ENCODE measurements at regions not wholly inside any gene's neighbourhood (a gene's known extent, or its start where the extent isn't known, plus 50 kb on each side); places are given as distances from the start of the nearest gene placed in this dataset.

DNA sequence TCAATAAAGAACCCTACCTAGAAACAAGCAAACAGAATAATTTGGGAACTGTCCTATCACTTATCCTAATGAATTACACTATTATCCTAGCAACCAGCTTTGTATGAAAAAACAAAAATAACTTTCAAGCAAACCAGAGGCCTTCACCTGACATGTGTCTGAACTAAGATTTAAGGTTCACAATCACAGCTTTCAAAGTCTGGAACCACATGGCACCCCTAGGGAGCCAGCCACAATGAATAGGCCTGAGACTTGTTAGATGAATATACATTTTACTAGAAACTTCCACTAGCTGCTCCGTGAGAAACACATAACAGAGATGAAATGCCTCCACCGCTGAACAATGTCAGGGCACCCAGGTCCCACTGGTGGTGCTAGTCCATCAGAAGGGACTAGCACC is 65.8 kb upstream of the CYP2D6 start:
- H3K4me3 Mint-ChIP-seq (ENCODE audit: unreplicated experiment), result no peak overlapping the region
- H3K9me3 Mint-ChIP-seq (ENCODE audit: unreplicated experiment), result no peaks in the 10 kb centered on the region
- H3K27me3 Mint-ChIP-seq (ENCODE audit: unreplicated experiment), result no peaks in the 10 kb centered on the region
- no peak overlapping the region for H3K27ac Mint-ChIP-seq (ENCODE audit: unreplicated experiment)
- peaks cover 5% of the 10 kb centered on the region for H3K36me3 Mint-ChIP-seq (ENCODE audit: unreplicated experiment)
- TF ChIP-seq, protein P1, sequence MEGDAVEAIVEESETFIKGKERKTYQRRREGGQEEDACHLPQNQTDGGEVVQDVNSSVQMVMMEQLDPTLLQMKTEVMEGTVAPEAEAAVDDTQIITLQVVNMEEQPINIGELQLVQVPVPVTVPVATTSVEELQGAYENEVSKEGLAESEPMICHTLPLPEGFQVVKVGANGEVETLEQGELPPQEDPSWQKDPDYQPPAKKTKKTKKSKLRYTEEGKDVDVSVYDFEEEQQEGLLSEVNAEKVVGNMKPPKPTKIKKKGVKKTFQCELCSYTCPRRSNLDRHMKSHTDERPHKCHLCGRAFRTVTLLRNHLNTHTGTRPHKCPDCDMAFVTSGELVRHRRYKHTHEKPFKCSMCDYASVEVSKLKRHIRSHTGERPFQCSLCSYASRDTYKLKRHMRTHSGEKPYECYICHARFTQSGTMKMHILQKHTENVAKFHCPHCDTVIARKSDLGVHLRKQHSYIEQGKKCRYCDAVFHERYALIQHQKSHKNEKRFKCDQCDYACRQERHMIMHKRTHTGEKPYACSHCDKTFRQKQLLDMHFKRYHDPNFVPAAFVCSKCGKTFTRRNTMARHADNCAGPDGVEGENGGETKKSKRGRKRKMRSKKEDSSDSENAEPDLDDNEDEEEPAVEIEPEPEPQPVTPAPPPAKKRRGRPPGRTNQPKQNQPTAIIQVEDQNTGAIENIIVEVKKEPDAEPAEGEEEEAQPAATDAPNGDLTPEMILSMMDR (IDR thresholded peaks at IDR 0.05), result no peak
- no peaks in the 10 kb centered on the region for H3K4me1 Mint-ChIP-seq (ENCODE audit: unreplicated experiment)
- DNase-seq (ENCODE audit: extremely low spot score, unreplicated experiment), result no peak

DNA sequence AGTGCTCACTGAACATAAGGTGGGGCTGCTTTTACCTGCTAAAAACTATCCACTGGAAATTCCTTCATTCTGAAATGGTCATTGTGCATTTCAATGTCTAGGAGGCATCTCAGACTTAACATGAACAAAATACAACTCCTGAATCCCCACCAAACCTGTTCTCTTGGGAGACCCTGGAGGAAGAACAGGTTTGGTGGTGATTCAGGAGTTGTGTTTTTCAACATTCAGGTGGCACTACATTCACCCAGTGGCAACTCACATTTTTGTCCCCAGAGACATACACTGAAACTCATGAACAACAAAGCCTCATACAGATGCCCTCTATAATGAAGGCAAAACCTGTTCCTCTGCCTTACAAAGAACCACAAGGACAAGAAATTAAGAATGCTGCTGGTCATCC is 64.3 kb upstream of the CYP2D6 start:
- DNase-seq (ENCODE audit: extremely low spot score, unreplicated experiment), result no peak
- TF ChIP-seq, protein P1 (IDR thresholded peaks at IDR 0.05), result no peak
- no peaks in the 10 kb centered on the region for H3K9me3 Mint-ChIP-seq (ENCODE audit: unreplicated experiment)
- H3K36me3 Mint-ChIP-seq (ENCODE audit: unreplicated experiment), result no peaks in the 10 kb centered on the region
- H3K4me1 Mint-ChIP-seq (ENCODE audit: unreplicated experiment), result no peaks in the 10 kb centered on the region
- H3K27ac Mint-ChIP-seq (ENCODE audit: unreplicated experiment), result no peak overlapping the region
- H3K27me3 Mint-ChIP-seq (ENCODE audit: unreplicated experiment), result no peaks in the 10 kb centered on the region
- H3K4me3 Mint-ChIP-seq (ENCODE audit: unreplicated experiment), result no peak overlapping the region

DNA sequence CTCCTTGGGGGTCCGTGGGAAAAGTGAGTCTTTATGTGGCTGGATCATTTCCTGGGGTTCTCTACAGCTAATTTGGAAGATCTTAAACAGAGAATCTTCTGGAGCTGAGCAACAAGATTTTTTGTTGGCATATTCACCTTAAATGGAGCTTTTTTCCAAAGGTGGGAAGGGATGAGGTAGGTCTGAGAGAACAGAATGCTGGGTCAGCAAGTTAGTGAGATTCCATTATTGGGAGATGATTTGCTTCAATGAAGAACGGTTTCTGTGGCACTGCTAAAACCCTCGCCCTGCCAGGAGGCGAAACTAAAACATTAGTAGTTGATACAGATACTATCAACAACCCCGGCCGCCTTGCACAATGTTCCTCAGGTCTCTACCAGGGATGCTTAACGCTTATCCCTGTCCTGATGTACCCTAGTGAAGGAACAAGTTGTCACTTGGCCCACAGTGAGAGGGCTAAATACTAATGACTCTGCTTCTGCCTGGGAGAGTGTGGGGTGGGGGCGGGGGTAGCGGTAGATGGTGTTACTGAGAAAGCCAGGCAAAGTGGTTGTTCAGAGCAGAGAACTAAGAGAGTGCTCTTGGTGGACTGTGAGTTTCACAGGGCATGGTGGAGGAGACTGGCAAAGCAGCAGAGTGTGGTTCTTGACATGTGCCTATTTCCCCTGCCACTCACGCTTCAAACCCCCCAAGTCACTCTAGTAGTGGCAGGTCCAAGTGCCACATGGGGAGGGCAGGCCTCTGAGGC is 63.7 kb upstream of the CYP2D6 start:
- no peaks in the 10 kb centered on the region for H3K27me3 Mint-ChIP-seq (ENCODE audit: unreplicated experiment)
- no peak overlapping the region for H3K4me3 Mint-ChIP-seq (ENCODE audit: unreplicated experiment)
- no peak for DNase-seq (ENCODE audit: extremely low spot score, unreplicated experiment)
- no peaks in the 10 kb centered on the region for H3K36me3 Mint-ChIP-seq (ENCODE audit: unreplicated experiment)
- H3K27ac Mint-ChIP-seq (ENCODE audit: unreplicated experiment), result no peak overlapping the region
- TF ChIP-seq, protein P1 (IDR thresholded peaks at IDR 0.05), result no peak
- no peaks in the 10 kb centered on the region for H3K4me1 Mint-ChIP-seq (ENCODE audit: unreplicated experiment)
- H3K9me3 Mint-ChIP-seq (ENCODE audit: unreplicated experiment), result no peaks in the 10 kb centered on the region

DNA sequence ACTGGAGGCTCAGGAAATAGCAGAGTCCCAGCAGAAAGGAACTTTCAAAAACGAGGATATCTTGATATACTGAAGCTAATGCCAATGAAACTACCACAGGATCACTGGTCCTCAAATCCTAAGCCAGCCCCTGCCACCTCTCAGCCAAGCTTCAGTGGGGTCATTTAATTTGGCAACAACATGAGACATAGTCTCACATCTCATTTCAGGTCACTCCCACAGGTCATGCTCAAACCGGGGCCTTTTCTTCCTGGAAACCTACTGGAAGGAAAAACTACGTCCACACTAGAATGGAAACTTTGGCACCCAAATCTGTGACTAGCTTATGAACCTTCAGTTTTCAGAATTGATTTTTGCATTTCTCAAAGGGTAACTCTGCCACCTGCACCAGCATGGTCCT is 61.9 kb upstream of the CYP2D6 start:
- H3K27ac Mint-ChIP-seq (ENCODE audit: unreplicated experiment), result no peak overlapping the region
- DNase-seq (ENCODE audit: extremely low spot score, unreplicated experiment), result no peak
- TF ChIP-seq, protein P1 (IDR thresholded peaks at IDR 0.05), result no peak
- peaks cover 3% of the 10 kb centered on the region for H3K36me3 Mint-ChIP-seq (ENCODE audit: unreplicated experiment)
- no peaks in the 10 kb centered on the region for H3K9me3 Mint-ChIP-seq (ENCODE audit: unreplicated experiment)
- no peaks in the 10 kb centered on the region for H3K4me1 Mint-ChIP-seq (ENCODE audit: unreplicated experiment)
- H3K4me3 Mint-ChIP-seq (ENCODE audit: unreplicated experiment), result no peak overlapping the region
- no peaks in the 10 kb centered on the region for H3K27me3 Mint-ChIP-seq (ENCODE audit: unreplicated experiment)

DNA sequence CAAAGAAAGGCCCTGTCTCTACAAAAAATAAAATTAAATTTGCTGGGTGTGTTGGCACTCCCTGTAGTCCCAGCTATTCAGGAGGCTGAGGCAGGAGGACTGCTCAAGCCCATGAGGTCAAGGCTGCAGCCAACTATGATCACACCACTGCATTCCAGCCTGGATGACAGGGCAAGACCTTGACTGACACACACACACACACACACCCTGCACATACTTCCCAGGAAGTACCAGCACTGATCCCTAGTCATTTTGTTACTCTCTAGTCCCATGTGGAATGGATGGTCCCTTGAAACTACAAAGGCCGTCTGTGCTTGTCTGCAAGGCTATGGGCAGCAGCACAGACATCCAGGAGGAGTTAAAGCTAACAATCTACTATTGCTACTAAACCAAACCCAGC is 59.7 kb upstream of the CYP2D6 start:
- Mint-ChIP-seq H3K27ac (ENCODE audit: unreplicated experiment) (no peak overlapping the region), H3K27me3 (ENCODE audit: unreplicated experiment) (no peaks in the 10 kb centered on the region), H3K36me3 (ENCODE audit: unreplicated experiment) (peaks cover 3% of the 10 kb centered on the region)

More for the DNA sequence above, 59.7 kb upstream of the CYP2D6 start:
- H3K9me3 Mint-ChIP-seq (ENCODE audit: unreplicated experiment), result no peaks in the 10 kb centered on the region
- no peaks in the 10 kb centered on the region for H3K4me1 Mint-ChIP-seq (ENCODE audit: unreplicated experiment)
- no peak for DNase-seq (ENCODE audit: extremely low spot score, unreplicated experiment)
- H3K4me3 Mint-ChIP-seq (ENCODE audit: unreplicated experiment), result no peak overlapping the region
- TF ChIP-seq, protein P1 (IDR thresholded peaks at IDR 0.05), result no peak
